B cell (primary cell): ENCODE measurements at regions not wholly inside any gene's neighbourhood (a gene's known extent, or its start where the extent isn't known, plus 50 kb on each side); places are given as distances from the start of the nearest gene placed in this dataset.

Experiments
- CTCF ChIP-seq: fragments of 200-600 bp; IDR thresholded peaks from one replicate; pipeline ENCODE4 v1.8.0; 2022; ENCODE audit warnings: antibody characterized with exemption, mild to moderate bottlenecking
- EZH2 ChIP-seq: IDR thresholded peaks from 2 replicates; pipeline ENCODE4 v1.6.1; 2012; ENCODE audit warnings: borderline replicate concordance, low read depth, mild to moderate bottlenecking, moderate library complexity, low read length; ENCODE audit not compliant: insufficient read depth, poor library complexity, severe bottlenecking

GRCh38 chr1:192011525-192011924, 146.7 kb upstream of the RGS18 start:
- no peak for TF ChIP-seq CTCF
- no peak for TF ChIP-seq EZH2
